ENCODE measurements at regions not wholly inside any gene's neighbourhood (a gene's known extent, or its start where the extent isn't known, plus 50 kb on each side); places are given as distances from the start of the nearest gene placed in this dataset.
"Not testable (repeated sequence)": the region's sequence is repeated elsewhere in the genome, so short reads cannot be mapped to it uniquely, and the experiment has no call there.

DNA sequence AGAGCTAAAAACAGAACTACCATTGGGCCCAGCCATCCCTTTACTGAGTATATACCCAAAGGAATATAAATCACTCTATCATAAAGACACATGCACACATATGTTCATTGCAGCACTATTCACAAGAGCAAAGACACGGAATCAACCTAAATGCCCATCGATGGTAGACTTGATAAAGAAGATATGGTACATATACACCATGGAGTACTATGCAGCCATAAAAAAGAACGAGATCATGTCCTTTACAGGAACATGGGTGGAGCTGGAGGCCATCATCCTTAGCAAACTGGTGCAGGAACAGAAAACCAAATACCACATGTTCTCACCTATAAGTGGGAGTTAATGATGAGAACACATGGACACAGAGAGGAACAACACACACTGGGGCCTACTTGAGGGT is 227.1 kb upstream of the RBBP8 start:
- DNase-seq, result not testable (repeated sequence)

DNA sequence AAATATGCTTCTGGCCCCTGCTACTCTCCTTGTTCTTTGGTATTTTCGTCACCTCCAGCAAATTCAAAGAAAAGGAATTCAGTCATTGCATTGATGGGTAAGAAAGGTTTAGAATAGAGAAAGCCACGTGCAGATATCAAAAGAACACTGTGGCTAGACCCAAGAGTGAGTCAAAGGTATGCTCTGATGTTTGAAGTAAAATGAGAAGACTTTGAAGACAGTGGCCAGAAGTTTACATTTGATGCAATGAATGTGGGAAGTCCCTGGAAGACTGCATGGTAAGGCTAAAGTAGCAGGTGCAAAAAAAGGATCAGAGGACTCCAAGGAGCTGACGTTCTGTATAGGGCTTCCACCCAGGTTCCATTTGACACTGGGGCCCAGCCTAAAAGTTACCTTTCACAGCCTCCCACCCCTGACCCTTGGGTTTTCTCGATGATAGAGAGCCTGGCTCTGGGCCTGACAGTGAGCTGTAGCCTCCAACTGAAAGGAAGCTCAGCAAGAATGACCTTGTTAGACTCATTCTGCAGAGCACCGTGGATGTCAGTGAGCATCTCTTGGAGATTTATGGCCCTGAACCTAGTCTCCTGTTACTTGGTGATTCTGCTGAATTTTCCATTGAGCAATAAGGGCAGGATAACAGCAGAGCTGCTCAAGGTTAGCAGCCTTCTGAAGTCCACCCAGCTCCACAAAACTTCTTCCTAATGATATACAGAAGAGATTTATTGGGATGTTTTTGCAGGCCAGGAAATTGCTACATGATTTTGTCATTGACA is 223.7 kb upstream of the RBBP8 start:
- no peak for DNase-seq

DNA sequence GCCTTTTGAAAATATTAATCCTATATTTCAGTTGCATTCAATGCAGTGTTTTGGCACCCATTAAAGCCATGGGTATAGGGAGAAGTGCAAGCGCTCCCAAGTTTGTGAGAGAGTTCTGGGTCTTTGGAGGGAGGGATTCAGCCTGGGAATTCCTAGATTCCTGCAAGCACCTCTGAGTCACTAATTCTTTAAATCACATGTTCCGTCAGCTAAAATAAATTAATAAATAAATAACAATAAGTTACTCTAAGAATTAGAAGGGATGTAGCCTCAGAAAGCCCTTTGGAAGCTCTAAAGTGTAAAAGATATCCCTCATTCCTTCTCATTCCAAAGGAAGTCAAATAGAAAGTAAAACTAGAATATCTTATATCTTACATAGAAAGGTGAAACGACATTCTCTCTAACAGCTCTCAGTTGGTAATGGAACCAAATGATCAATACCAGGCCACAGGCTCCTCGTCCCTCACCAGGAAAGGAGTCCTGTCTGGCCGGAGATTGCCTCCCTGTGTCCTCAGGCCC is 222.4 kb upstream of the RBBP8 start:
- DNase-seq, result no peak

DNA sequence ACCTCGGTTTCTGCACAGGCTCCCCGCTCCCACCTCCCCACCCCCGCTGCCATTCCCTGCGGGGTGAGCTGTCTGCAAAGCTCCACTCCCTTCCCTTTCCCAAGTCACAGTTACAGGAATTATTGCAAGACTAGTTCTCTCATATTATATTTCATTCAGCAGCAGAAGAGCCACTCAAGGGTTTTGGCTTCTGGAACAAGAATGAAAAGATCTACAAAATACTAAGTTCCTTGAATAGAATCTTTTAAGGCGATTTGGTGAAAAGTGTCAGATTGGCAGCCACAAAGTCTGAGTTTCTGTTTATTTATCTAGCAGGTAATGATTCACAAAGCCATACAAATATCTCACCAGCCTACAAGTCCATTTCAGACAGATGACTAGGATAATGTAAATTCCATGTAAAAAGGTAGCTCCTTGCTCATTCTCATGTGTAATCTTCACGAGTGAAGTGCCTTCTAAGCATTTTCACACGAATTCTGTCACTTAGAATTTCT is 221.9 kb upstream of the RBBP8 start:
- DNase-seq, result no peak

DNA sequence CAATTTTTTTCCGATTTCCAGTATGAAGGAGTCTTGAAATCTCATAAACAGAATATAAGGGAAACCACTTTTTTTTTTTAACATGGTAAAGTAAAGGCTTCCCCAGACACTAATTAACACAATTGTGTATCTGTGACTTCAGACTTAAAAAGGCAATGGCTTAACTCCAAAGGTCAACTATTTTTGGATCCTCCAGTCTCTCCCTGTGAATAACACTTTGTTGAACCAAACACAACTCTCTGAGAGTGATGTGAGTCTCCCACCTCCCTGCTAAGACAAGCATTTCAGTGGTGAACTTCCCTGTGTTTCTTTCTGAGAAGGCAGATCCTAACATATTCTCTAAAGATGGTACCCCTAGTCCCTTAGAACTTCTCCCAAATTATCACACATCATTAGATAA is 219.6 kb upstream of the RBBP8 start:
- DNase-seq, result no peak

DNA sequence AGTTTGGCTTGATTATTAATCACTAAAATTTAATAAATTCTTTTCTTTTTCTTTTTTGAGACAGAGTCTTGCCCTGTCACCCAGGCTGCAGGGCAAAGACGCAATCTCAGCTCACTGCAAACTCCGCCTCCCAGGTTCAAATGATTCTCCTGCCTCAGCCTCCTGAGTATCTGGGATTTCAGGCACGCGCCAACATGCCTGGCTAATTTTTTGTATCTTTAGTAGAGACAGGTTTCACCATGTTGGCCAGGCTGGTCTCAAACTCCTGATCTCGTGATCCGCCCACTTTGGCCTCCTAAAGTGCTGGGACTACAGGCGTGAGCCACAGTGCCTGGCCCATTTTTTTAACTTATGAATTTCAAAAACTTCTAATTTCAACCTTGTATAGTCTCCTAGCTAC is 215.6 kb upstream of the RBBP8 start:
- DNase-seq, result not testable (repeated sequence)

DNA sequence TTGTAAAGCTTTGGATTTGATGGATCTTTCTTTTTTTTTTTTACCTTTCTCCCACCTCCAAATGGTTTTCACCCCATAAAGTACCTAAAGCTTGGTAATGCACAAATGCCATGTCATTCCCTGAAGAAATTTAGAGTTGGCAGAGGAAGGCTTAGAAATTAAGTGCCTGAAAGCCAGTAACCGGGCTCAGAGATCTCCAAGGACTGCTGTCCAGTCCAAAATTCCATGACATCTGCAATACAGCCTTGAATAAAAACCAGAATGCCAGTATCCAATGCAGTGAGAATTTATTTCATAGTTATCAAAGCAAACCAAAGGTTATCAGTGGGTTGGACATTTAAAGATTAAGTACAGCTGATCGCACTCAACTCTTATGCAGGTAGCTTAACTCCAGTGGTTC is 209.9 kb upstream of the RBBP8 start:
- no peak for DNase-seq

DNA sequence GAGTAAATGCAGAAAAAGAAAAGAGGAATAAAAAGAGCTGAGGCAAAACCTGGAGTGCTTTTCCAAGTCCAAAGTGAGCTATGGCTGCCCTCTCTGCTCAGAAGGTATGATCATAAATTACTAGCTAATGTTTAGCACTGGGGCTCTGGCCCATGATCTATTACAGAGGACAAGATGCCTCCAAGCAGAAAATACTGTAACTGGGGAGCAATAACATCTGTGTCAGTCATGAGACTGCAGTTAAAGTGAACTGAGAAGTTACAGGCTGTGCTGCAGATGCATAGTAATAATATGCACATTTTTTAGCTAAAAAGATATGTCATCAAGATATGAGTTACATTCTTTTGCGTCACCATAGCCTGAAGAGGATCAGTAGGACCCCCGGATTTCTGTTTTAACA is 209.4 kb upstream of the RBBP8 start:
- DNase-seq, result no peak

DNA sequence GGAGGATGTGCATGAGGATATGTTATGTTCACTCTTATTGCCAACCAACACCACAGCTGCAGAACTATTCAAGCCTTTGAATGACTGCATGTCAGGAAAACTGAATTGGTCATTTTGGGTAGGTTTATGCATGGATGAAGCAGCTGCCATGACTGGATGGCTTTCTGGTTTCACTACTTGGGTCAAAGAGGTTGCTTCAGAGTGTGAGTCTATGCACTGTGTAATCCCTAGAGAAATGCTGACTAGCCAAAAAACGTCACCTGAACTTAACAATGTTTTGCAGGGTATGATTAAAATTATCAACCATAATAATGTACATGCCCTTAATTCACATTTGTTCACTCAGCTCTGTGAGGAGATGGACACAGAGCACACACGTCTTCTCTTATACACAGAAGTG is 206.7 kb upstream of the RBBP8 start:
- DNase-seq, result no peak

DNA sequence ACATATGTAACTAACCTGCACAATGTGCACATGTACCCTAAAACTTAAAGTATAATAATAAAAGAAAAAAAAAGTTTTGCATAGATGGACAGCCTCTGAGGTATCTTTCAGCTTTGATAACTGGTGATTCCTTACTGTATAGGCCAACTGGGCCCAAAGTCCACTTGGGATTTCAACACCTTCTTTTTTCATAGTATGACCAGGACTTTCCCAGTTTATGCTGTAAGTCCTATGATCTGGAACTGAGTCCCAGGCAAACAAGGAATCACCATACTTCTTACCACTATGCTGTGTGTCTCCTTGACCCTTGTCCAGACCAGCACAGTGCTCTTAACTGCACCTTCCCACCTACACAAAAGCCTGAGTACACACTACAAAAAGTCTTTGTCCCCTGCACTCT is 205.1 kb upstream of the RBBP8 start:
- no peak for DNase-seq

DNA sequence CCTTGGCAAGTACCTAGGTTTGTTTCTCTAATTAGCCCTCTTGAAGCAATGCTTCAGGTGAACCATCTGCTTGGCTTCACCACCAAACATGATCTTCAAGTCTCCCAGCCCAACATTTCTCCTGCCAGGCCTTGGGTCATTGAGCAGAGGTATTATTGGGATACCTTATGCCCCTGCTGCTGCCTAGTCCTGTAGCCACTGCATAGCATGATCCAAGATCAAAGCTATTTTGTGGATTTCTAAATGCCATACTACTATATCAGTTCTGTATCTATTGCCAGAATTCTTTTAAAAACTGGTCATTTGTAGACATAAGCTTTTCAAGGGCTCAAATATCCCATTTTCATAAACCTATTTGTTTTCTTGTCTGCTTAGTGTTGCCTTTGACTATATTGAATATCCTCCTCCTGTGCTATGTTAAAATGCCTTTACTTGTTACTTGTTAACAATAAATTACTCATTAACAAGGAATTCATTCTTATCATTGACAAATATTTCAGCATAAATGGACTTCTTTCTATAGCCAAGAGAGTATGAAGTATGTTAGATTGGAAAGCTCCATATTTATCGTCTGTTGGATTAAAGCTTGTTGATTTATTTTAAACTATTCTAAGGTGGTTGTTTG is 204.5 kb upstream of the RBBP8 start:
- DNase-seq, result no peak

DNA sequence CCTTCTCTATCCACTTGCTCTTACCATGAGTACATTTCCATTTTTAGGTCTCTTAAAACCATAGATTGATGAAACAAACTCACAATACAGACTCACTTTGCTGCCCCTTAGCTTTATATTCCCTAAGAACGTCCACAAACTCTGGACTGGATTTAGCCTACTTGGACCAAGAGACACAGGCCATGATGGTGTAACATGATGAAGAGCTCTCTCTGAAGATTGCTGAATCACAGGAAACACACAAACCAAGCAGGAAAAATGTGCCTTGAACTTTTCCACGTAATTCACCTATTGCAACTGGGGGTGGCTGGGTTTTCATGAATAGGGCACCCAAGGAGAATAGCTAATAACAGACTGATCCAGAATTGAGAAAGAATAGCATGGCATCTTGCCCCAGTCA is 201.7 kb upstream of the RBBP8 start:
- DNase-seq, result no peak

DNA sequence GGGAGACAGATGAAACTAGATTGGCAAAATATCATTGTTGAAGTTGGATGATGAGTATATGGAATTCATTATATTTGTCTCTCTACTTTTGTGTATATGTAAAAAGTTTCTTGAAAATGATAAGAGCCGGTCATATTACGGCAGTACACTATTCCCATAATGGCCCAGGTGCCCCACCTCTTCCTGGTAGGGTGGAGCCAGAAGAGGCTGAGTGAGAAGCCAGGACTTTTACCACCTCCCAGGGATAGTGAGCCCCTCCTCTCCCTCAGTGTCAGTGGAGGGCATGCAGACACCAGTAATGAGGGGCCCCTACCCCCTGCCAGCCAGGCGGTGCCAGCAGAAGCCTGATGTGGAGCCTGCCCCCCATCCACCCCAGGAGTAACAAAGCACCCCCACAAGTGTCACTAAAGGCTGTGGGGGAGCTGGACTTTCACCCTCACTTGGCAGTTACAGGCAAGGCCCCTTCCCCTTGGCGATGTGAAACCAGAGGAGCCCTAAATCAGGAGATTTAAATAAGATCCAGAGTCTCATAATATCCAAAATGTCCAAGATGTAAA is 198.9 kb upstream of the RBBP8 start:
- no peak for DNase-seq

DNA sequence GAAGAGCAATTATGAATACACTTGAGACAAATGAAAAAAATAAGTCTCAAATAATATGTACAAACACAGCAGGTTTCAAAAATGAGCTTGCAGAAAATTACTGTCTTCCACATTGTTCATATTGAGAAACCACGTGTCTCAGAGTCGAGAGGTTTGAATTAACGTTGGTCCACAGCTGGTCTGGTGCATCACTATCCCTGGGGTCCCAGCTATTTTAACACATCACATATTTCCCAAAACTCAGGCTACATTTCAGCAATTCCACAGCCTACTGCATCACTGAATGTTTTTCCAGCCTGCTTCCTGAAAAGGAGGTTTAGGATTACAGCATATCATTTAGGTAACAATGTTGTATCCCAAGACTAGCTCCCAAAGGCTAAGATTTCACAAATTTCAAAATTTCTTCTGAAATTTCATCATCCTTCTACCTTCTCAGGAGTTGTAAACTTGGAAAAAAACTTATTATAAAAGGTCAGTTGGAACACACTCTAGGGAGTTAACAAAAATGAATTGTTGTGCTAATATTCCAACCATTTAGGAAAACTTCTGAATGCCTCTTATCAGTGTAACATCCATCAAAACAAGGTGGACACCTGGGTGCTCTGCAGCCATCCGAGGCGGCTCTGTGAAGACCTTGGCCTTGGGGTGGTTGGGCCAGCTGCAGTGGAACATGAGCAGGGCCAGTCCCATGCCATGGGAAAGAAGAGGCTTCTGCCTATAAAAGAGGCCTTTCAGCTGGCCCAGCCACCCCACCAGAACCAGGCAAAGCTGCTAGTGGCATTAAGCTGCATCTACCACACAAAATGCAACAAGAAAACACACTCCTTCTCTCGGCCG is 198.1 kb upstream of the RBBP8 start:
- no peak for DNase-seq

DNA sequence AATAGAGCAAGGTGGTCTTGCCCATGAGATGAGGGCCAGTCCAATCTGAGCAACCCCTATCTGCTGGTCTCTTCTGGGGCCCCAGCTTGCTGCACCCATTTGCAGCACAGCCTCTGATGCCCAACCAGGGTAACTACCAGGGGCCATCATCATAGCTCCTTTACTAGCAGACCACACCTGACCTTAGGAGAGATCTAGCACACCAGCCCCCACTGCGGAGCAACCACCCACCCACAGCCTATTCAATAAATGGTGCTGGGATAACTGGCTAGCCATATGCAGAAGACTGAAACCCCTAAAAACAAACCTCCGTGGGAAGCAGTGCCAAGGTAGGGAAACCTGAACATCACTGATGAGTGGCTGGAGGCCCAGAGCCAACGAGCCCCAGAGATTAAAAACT is 196.1 kb upstream of the RBBP8 start:
- no peak for DNase-seq

DNA sequence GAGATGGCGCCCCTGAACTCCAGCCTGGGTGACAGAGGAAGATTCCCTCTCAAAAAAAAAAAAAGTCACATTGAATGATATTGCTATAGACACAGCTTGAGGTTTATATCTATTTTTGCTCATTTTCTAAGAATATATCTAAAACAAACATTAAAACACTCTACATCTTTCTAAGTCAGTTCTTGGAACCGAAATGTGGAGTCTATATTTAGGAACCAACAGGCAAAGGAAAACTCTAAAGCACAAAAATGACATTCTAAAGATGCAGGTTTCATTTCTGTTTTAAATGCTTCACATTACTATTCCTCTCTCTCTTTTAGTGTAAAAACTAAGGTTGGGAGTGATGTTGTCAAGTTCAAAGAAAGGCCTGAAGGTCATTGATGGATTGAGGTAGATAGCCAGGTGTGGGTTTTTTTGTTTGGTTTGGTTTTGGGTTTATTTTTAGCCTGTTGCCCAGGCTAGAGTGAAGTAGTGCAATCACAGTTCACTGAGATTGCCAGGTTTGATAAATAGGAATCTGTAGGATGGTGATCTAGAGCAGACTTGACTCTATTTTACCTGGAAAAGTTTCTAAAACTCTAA is 194.0 kb upstream of the RBBP8 start:
- DNase-seq, result no peak

DNA sequence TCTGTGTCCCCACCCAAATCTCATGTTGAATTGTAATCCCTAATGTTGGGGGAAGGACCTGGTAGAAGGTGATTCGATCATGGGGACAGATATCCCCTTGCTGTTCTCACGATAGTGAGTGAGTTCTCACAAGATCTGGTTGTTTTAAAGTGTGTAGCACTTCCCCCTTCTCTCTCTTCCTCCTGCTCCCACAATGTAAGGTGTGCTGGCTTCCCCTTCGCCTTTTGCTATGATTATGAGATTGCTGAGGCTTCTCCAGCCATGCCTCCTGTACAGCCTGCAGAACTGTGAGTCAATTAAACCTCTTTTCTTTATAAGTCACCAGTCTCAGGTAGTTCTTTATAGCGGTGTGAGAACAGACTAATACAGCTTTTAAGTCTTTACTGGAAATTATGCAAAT is 193.3 kb upstream of the RBBP8 start:
- DNase-seq, result no peak

DNA sequence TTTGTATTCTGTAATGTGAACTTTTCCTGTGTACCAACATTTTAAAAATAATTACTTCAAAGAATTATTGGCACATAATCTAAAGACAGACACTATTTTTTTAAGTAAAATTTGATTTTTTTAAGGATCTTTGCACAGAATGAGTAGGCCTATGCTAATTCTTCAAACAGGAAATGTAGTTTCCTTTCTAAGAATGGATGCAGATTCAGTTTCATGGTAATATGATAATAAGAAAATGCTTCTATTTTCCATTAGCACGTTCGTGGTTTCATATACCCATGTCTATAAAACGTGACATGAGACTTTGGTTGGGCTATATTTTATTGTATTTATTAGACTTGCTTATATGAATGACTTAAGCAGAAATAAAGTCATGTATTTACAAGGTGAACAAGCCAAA is 191.8 kb upstream of the RBBP8 start:
- no peak for DNase-seq

DNA sequence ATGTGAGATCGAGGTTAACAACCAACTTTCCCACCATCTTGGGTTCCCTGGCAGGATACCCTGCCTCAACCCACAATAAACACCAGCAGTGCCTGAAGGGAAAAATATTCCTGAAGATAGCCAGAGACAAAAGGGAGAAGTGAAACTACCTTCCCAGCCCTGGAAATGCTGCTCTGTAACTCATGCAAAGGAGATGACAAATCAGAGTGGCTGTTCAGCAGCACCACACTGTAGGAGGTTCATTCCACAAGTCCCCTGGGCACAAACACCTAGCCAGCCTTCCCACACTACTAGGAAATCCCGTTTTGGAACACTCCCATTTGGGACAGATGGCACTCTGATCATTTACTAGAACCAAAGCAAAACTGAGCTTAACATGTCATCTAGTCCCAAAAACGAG is 190.7 kb upstream of the RBBP8 start:
- DNase-seq, result no peak

DNA sequence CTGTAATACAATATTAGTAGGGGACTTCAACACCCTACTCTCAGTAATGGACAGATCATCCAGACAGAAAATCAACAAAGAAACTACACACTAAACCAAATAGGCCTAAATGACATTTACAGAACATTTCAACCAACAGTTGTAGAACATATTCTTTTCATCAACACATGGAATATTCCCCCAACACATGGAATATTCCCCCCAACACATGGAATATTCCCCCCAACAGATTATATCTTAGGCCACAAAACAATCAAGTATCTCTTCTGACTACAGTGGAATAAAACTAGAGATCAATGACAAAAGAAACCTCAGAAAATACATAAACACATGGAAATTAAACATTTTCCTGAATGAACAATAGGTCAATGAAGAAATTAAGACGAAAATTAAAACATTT is 187.2 kb upstream of the RBBP8 start:
- no peak for DNase-seq

DNA sequence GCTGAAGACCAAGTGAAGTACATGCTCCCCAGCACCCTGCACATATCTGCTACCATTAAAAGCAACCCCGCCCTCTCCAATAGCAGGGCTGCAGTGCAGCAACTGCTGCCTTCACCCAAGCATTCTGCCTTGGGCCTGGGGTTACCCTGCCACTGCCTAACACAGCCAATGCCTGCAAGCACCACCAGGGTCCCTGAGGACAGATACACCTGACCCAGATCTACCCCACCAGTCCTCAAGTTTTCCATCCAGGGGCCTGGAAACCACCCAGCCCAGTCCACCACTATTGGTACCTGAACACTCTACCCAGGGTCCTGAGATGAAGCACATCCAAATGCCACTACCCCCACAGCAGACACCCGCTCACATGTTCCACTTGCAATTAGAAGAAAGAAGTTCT is 181.1 kb upstream of the RBBP8 start:
- DNase-seq, result no peak

DNA sequence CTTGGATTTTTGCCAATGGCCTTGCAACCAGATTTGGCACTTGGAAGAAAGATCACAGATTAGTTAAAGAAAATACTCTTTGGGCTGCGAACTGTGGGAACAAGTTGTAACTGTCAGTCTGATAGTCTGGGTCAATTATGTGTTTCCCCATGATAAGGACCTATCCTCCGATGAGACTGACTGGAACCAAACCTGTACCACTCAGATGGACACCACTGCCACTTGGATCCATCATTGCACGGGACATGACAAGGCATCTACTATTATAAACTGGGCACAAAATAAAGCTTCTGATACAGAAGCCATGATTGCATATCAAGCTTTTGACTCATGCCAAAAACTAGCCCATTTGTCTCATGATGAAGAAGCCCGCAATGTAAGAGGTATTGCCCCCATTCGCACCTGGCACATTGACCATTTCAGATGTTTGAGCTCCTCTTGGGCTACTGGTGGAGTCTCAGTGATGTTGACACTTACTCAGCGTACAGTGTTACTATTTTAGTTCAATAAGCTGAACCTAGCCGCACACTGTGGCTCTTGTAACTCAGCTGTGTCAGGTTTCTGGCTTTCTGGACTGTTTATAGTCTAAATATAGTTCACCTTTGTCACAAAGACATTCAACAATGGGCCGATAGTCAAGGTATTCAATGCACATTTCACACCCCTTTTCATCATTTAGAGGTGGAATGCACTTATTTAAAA is 179.8 kb upstream of the RBBP8 start:
- no peak for DNase-seq

Data from activated CD8-positive, alpha-beta memory T cell treated with anti-CD3 and anti-CD28 coated beads for 24 hours (primary cell).